GM18507 (cell line): ENCODE measurements at regions not wholly inside any gene's neighbourhood (a gene's known extent, or its start where the extent isn't known, plus 50 kb on each side); places are given as distances from the start of the nearest gene placed in this dataset.
A peak's percentile ranks its signal among the peaks of the same experiment; 100 is the strongest.

Experiments
- DNase-seq: peaks from one replicate; pipeline ENCODE4 v3.0.0; 2011; ENCODE audit warnings: low read depth; ENCODE audit not compliant: insufficient read length; ENCODE audit errors: extremely low spot score
- FAIRE-seq: peaks from 2 replicates; lab custom pipeline; 2011; peaks lifted over from hg19 to GRCh38; lab: Jason Lieb, UNC

- no peak for FAIRE-seq
- no peak for DNase-seq
Measured at GRCh38 chr15:94535298-94536048, 304.1 kb downstream of the MCTP2 start.

GRCh38 chr15:94536549-94536948 is 305.2 kb downstream of the MCTP2 start:
- FAIRE-seq: no peak
- DNase-seq: no peak

- DNase-seq (no peak), FAIRE-seq (no peak)
Measured at GRCh38 chr15:94538280-94538679, 306.9 kb downstream of the MCTP2 start.

- FAIRE-seq: no peak
- no peak for DNase-seq
Measured at GRCh38 chr15:94542391-94542790, 311.0 kb downstream of the MCTP2 start.

- DNase-seq (no peak), FAIRE-seq (no peak)
Measured at GRCh38 chr15:94546808-94547207, 315.4 kb downstream of the MCTP2 start.

- no peak for FAIRE-seq
Measured at GRCh38 chr15:94547711-94548110, 316.4 kb downstream of the MCTP2 start.

GRCh38 chr15:94555841-94556519 is 324.6 kb downstream of the MCTP2 start:
- DNase-seq (no peak), FAIRE-seq (no peak)

More at GRCh38 chr15:94547711-94548110, 316.4 kb downstream of the MCTP2 start:
- no peak for DNase-seq

- DNase-seq: no peak
- no peak for FAIRE-seq
Measured at GRCh38 chr15:94561036-94561689, 329.8 kb downstream of the MCTP2 start.

GRCh38 chr15:94563456-94563855 is 332.1 kb downstream of the MCTP2 start:
- no peak for DNase-seq
- no peak for FAIRE-seq

- FAIRE-seq (peak; percentile 24), DNase-seq (no peak)
Measured at GRCh38 chr15:94576889-94577533, 345.6 kb downstream of the MCTP2 start.

- FAIRE-seq: no peak
- DNase-seq: no peak
Measured at GRCh38 chr15:94579286-94579685, 347.9 kb downstream of the MCTP2 start.

GRCh38 chr15:94580211-94580885 is 349.0 kb downstream of the MCTP2 start:
- DNase-seq (no peak), FAIRE-seq (no peak)

- DNase-seq (peak; percentile 9), FAIRE-seq (peak; percentile 60)
Measured at GRCh38 chr15:94582368-94582767, 351.0 kb downstream of the MCTP2 start.

GRCh38 chr15:94584833-94585244 is 353.5 kb downstream of the MCTP2 start:
- FAIRE-seq (peak; percentile 64), DNase-seq (peak; percentile 5)

- FAIRE-seq (no peak), DNase-seq (no peak)
Measured at GRCh38 chr15:94586099-94586498, 354.7 kb downstream of the MCTP2 start.

GRCh38 chr15:94587113-94587512 is 355.8 kb downstream of the MCTP2 start:
- DNase-seq: no peak
- no peak for FAIRE-seq

GRCh38 chr15:94588993-94589392 is 357.6 kb downstream of the MCTP2 start:
- DNase-seq (no peak), FAIRE-seq (no peak)

GRCh38 chr15:94592495-94592894 is 361.1 kb downstream of the MCTP2 start:
- DNase-seq (no peak), FAIRE-seq (no peak)

- no peak for FAIRE-seq
- DNase-seq: no peak
Measured at GRCh38 chr15:94596707-94597106, 365.3 kb downstream of the MCTP2 start.

- DNase-seq (no peak), FAIRE-seq (no peak)
Measured at GRCh38 chr15:94600505-94600904, 369.1 kb downstream of the MCTP2 start.
